ENCODE measurements at regions not wholly inside any gene's neighbourhood (a gene's known extent, or its start where the extent isn't known, plus 50 kb on each side); places are given as distances from the start of the nearest gene placed in this dataset.

- POLR2A ChIA-PET = no interaction called here
- CTCF ChIA-PET = no interaction called here
- H3K4me3 ChIP-seq (ENCODE audit: low read depth, low read length) = no peak overlapping the region
- no peak for TF ChIP-seq CTCF (IDR thresholded peaks at IDR 0.05; ENCODE audit: insufficient read depth, low read length, missing control alignments)
- no peak for DNase-seq (ENCODE audit: low read depth, low spot score)
These were observed 176.1 kb upstream of the SEMA3C start for GRCh38 chr7:81094952-81095351.

GRCh38 chr7:81081616-81082015 is 162.8 kb upstream of the SEMA3C start:
- CTCF ChIA-PET = no interaction called here
- H3K4me3 ChIP-seq (ENCODE audit: low read depth, low read length) = no peak overlapping the region
- no peak for DNase-seq (ENCODE audit: low read depth, low spot score)
- no peak for TF ChIP-seq CTCF (IDR thresholded peaks at IDR 0.05; ENCODE audit: insufficient read depth, low read length, missing control alignments)
- POLR2A ChIA-PET = no interaction called here

- CTCF ChIA-PET = interaction anchor here (1.1 kb wide), 1 partner anchor 10 kb away, joined by 4 read pairs; no protein-coding TSS in a partner anchor
- H3K4me3 ChIP-seq (ENCODE audit: low read depth, low read length) = no peak overlapping the region
- no peak for DNase-seq (ENCODE audit: low read depth, low spot score)
- no peak for TF ChIP-seq CTCF (IDR thresholded peaks at IDR 0.05; ENCODE audit: insufficient read depth, low read length, missing control alignments)
- POLR2A ChIA-PET = no interaction called here
These were observed 161.7 kb upstream of the SEMA3C start for GRCh38 chr7:81080553-81080952.

GRCh38 chr7:81079746-81080145 is 160.9 kb upstream of the SEMA3C start:
- ChIA-PET CTCF (no interaction called here), POLR2A (no interaction called here)
- DNase-seq (ENCODE audit: low read depth, low spot score) = no peak

GRCh38 chr7:81075150-81075549 is 156.3 kb upstream of the SEMA3C start:
- no peak for DNase-seq (ENCODE audit: low read depth, low spot score)
- H3K4me3 ChIP-seq (ENCODE audit: low read depth, low read length) = no peak overlapping the region
- no peak for TF ChIP-seq CTCF (IDR thresholded peaks at IDR 0.05; ENCODE audit: insufficient read depth, low read length, missing control alignments)
- ChIA-PET POLR2A (no interaction called here), CTCF (no interaction called here)

More at GRCh38 chr7:81079746-81080145, 160.9 kb upstream of the SEMA3C start:
- TF ChIP-seq CTCF (IDR thresholded peaks at IDR 0.05; ENCODE audit: insufficient read depth, low read length, missing control alignments) = no peak
- no peak overlapping the region for H3K4me3 ChIP-seq (ENCODE audit: low read depth, low read length)

GRCh38 chr7:81074406-81074805 is 155.6 kb upstream of the SEMA3C start:
- H3K4me3 ChIP-seq (ENCODE audit: low read depth, low read length) = no peak overlapping the region
- CTCF ChIA-PET = no interaction called here
- POLR2A ChIA-PET = no interaction called here
- no peak for TF ChIP-seq CTCF (IDR thresholded peaks at IDR 0.05; ENCODE audit: insufficient read depth, low read length, missing control alignments)
- no peak for DNase-seq (ENCODE audit: low read depth, low spot score)

Data from AG04449 (cell line).